Stimulated activated CD4-positive, alpha-beta T cell treated with anti-CD3 and anti-CD28 coated beads, Interleukin-1b, Interleukin-23, amount 100 ng/mL, for 48 hours (primary cell): ENCODE measurements at regions not wholly inside any gene's neighbourhood (a gene's known extent, or its start where the extent isn't known, plus 50 kb on each side); places are given as distances from the start of the nearest gene placed in this dataset.

Experiments
- DNase-seq: peaks from one replicate; pipeline ENCODE4 v3.0.0-alpha.2; 2020

DNA sequence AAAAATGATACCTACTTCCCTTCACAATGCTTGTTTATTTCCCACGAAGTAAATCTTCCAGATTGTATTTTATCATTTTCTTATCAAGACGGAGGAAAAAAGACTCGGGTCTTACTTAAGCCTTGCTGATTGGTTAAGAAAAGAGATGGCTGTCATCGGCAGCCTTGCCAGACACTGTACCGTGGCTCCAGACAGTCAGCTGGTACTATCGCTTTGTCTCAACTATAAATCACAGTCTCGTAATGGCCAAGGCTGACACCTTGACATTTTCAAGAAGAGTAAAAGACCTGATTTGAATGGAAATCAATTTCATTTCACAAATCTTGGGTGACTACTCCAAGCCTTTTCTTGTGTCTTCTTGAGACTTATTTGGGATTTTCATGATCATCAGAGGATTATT is 868.0 kb downstream of the USP25 start:
- DNase-seq: no peak

DNA sequence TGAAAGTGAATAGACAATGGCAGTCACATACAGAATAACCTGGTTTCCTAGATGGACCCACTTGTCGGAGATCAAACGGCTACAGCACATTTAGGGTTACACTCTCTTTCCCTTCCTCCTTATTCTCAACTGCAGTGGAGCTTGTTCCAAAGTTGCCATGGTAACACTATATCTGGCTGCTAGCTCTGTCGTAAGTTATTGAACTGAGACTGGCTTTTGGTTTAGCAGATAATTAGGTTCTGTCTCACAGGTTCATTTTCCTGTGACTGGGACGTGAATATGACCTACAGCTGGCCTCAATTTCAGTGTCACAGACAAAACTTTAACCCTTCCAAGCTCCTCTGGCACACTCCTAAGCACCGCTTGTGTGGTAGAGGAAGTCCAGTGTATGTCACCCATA is 875.8 kb downstream of the USP25 start:
- DNase-seq: no peak

DNA sequence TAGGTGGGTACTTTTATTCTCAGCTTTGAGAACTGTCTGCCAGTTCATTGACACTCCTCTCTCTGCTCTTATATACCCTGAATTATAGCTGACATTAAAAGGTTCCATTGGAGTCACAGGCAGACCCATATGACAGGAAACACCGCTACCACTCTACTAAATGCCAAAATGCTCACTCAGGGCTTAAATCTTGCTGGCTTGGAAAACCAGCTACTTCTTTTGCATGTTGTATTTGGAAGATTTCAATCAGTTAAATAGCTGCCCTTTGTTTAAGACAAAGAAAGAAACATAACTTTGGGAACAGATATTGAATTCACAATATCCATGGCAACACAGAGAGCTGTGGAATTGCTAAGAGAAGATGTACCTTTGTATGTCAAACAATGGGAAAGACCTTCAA is 876.5 kb downstream of the USP25 start:
- DNase-seq: no peak

DNA sequence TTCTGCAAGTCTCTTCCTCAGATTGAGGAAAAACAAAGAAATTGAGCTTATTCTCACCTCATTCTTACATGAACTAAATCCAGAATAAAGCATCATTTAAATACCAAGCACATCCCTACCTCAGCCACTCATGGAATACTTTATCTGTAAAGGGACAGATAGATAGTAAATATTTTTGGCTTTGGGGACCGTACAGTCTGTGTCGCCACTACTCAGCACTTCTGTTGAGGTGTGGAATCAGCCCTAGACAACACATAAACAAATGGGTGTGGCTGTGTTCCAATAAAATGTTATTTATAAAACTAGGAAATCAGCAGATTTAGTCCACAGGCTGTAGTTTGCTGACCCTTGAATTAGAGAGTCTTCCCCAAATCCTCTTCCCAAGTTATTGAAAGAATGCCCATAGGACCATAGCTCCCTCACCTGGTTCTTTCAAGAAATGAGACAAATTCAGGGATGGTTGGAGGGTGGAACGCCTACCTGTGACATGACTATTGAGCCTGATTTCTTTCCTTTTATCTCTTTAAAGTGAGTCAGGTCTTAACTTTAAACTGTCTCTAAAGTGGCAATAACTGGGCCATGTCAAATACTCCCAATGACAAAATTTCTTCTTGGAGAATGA is 878.5 kb downstream of the USP25 start:
- DNase-seq: no peak

DNA sequence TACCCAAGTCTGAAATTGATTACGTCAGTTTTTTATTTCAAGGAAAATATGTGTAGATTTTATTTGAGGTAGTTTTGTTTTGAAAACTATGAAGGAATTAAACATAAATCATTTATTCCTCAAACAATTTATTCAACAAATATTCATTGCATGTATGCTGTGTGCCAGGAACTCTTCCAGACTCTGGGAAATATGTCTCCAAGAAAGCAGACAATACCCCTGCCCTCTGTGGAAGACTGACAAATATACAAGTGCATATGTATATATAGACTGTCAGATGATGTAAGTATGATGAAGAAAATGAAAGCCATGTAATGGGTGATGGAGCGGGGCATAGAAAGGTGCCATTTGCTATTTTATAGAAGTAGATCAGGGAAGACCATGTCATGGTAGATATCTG is 889.5 kb downstream of the USP25 start:
- no peak for DNase-seq

DNA sequence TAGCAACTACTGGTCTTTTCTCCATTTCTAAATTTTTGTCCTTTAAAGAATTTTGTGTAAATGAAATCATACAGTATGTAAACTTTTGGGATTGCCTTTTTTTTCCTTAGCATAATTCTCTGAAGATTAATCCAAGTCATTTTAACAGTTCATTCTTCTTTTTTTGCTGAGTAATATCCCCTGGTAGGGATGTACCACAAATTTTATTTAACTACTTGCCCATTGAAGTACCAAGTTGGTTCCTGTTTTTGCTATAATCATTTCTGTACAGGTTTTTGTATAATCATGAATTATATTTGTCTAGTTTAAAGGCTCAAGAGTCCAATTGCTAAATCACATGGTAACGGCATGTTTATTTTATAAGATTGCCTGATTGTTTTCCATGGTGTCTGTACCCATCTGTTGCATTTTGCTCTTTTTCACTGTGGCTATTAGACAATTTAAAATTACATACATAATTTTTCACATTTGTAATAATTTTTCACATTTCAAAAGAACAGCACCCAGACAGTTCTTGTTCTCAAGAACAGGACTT is 891.1 kb downstream of the USP25 start:
- DNase-seq: no peak

DNA sequence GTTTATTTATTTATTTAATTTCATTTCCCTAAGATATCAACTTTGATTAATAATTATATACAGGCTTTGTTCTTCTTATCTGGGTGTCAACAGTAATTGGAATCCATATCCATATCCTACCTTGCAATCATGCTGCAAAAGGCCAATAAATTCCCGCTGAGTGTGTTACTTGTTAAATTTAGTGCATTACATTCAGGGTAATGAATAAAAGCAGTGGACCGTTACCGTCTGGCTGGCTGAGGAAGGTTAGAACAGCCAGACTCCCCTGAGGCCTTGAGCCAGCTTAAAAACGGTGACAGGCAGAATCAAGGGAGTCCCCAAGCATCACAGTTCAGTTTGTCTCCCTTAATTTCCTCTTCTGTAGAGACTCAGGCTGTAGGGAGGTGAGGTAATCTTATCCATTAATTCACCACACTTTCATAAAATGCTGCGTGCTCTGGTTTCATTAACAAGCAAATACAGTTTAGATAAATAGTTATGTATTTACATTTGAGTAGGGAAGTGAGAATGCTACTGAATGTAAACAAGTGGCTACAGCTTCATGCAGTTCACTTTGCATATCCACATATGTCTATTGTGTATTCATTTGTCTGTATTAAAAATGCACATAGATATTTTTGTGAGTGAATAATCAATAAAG is 888.2 kb upstream of the CXADR start:
- no peak for DNase-seq

DNA sequence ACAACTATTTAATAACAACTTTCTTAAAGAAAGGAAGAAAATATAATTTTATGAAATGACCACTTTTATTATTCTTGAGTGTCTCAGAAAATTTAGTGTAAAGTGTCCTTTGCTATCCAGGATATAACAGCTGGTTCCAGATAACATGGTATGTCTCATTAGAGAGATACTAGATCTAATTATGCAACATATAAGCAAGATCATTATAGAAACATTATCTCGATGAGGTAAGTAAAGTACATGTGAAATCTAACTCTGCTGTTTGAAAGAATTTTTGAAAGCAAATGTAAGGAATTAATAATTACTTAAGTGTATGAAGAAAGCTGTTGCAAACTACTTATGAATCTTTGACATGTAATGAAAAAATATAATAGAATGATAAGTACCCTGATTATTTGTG is 887.4 kb upstream of the CXADR start:
- no peak for DNase-seq

DNA sequence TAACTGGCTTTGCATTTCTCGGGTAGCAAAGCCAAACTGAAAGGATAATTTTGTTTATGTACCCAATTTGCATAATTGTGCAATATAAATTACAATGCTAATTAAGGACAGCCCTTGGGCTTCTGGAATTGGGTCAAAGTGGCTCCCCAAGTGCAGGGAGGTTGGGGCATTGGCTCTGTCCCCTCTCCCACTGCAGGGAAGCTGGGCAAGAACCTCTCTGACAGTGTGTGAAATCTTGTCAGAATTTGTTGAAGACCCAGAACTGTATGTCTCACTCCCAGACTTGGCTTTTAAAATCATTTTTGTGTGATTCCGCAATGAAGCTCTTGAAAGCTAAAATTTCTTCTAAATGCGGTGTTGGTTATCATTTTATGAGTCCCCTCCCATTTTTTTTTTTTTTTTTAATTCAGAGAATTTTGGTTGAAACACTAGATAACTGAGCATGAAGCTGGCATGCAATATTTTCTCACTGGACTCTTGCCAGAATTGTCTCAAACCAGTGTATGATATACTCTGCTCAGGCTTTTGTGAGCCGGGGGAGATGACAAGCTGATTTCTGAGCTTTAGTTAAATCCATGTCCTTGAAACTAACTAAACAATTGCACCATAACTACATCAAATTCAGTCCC is 878.9 kb upstream of the CXADR start:
- DNase-seq: no peak

DNA sequence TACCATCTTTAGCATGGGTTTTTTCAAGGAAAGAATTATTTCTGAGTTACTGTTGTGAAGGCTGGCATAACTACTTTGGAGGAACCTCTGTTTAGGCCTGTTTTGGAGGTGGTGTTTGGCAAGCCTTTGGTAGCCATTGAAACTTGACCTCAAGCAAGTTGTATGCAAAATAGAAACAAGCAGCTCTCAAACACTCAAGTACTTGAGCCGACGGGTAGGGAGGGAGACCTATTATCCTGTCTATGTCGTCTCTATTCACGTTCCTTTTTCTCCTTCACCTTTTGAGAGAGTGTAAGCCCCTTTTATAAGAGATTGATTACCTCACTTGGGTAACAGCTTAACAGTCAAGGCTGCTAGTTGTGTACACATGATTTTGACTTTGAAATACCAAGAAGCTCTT is 878.3 kb upstream of the CXADR start:
- DNase-seq: no peak

DNA sequence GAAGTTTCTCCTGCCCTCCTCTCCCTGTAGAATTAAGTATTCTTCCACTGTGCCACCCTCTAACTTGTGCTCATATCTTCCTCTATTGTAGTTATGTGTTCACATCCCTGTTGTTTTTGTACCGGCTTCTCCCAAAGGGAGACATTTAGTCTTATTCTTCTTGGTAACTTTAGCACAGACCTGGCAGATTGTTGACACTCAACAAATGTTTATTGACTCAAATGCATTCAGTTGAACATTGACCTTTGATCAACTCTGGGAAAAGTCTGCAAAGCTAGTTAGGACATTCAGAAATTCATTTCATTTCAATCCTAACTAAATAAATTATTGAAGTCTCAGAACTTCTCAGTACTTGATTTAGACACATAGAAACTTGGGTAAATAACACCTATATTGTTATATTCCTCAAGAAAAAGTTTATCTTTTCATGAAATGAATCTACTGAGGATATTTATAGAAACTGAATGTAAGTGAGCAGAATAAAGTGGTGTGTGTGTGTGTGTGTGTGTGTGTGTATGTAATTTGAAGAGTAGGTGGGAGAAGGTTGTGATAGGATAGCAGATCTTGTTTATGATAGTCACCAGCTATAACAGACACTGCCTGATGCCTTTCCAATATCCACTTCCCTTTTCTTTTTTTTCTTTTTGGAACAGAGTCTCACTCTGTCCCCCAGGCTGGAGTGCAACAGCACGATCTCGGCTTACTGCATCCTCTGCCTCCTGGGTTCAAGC is 872.4 kb upstream of the CXADR start:
- DNase-seq: no peak

DNA sequence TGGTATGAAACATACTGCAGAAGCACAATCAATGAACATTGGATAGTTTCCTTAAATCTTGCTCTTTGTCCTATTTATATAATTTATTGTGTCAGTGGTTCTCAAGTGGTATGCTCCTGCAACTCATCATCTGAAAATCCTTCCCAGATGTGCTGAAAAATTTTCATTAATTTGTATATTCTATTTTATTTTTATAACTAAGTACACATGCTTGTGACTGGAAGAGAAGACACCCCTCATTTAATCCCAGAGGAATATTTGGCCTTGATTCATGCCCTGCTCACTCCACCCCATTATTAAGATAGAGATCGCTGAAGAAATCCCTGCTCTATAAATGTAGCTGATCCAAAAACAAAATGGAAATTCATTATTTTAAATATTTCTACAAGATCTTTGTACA is 870.5 kb upstream of the CXADR start:
- DNase-seq: no peak

DNA sequence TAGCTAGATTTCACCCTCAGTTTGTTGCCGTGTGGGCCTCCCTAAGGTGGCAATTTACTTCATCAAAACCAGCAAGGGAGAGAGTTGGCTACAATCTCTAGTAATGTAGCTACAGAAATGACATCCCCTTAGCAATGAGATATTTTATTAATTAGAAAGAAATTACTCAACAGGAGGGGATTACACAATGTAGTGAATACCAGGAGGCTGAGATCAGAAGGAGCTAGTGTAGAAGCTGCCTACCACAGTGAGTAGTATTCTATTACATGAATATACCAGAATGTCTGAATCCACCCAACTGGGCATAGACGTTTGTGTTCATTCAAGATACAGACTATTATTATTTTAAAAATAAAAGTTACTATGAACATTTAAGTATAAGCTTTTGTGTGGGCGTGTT is 868.2 kb upstream of the CXADR start:
- no peak for DNase-seq

DNA sequence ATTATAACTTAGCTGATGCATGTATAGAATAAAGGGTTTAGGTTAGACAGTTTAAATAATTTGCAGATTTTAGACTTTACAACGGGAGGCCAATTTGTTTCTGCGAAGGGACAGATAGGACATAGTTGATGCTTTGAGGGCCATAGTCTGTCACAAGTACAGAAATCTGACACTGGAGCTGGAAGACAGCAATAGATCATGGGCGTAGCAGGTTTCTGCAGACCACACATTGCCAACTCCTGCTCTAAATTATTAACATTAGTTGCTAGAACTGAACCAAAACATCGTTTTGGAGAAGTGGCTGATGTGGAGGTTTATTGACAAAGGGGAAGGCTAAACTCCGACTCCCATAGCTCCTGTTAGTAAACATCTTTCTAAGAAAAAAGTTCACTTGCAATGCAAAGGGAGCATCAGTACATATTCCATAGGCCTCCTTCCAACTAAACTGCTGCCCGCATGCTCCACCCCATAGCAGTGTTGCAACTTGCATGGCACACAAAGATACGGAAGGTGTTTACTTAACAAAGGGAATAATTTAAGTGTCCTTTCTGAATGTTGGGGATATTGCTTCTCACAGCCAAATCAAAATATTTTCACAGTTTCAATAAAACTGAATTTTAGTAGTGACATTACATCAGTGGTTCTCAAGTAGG is 862.0 kb upstream of the CXADR start:
- no peak for DNase-seq

DNA sequence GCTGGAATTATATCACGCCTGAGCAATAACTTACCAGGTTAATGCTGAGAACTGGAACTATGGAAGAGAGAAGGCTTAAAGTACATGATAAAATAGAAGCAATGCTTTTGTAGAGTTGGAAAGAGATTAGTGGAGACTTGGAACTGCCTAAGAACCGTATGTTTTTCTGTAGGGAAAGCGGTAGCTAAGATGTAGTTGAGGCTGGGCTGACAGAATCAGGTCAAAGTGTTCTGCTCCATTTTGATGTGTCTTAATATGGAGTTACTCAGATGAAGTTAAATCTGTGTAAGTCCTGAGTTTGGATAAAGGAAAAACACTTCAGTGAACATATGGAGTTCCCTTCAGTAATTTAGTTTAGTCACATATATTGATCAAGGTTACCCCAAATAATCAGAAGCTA is 860.9 kb upstream of the CXADR start:
- DNase-seq: no peak

DNA sequence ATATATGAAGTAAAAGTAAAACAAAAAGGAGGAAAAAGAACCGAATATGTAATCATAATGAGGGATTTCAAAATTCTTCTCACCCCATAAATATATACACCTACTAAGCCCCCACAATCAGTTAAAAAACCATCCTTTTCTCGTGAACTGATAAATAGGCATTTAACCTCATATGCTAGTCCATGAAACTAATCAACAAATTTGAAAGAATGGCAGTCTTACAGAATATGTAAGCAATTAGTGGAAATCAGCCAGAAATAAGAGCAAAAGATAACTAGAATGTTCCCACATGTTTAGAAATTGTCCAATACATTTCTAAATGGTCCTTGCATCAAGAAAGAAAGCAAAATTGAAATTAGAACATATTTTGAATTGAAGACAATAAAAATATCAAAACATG is 849.4 kb upstream of the CXADR start:
- DNase-seq: no peak

DNA sequence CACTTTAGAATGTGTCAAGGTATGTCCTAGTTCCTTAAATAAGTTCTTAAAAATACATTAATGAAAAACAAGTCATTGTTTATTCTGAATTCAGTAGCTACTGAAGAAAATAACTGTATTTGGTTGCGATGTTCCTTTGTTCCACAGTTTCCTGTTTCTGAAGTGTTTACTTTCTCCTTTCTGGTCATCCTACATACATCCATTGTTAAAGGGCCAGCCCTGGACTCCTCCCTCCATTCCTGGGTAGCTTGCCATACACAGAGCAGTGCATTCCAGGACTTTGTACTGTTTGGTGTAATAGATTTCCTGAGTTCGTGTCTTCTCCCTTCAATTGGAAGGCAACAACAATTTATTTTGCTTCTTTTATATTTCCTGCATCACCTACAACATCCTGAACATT is 845.4 kb upstream of the CXADR start:
- DNase-seq: no peak

DNA sequence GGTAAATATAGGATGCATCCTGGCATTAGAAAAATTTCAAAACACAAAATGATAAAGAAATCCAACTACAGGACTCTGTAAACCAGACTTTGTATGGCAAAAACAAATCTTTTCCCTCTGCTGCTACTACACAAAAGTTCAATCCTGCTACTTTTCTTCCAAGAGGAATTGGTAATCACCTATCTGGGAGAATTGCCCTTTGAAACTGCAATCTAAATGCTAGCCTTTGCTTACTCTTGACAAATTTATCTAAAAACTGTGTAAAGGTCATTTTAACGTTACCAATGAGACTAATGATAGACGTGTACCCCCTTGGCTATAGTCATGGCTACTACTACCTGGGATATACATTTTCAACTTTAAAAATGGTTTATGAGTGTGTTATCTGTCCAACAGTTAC is 837.9 kb upstream of the CXADR start:
- no peak for DNase-seq

DNA sequence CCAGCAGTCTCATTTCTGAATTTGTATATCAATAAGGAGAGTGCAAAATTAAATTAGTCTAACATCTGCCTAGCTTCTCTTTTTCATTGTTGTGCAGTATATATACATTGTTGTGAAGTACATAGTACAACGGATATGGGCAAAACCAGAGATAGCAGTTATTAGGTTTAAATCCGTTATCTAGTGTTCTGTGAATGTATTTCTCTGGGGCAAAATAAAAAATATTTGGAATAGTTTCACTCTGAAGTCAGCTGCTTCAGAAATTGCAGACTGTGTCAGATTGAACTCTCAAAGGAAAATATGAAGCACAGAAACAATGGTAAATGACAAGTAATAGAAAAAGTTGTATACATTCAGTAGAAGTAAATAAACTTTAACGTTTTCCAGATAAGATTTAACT is 836.5 kb upstream of the CXADR start:
- no peak for DNase-seq

DNA sequence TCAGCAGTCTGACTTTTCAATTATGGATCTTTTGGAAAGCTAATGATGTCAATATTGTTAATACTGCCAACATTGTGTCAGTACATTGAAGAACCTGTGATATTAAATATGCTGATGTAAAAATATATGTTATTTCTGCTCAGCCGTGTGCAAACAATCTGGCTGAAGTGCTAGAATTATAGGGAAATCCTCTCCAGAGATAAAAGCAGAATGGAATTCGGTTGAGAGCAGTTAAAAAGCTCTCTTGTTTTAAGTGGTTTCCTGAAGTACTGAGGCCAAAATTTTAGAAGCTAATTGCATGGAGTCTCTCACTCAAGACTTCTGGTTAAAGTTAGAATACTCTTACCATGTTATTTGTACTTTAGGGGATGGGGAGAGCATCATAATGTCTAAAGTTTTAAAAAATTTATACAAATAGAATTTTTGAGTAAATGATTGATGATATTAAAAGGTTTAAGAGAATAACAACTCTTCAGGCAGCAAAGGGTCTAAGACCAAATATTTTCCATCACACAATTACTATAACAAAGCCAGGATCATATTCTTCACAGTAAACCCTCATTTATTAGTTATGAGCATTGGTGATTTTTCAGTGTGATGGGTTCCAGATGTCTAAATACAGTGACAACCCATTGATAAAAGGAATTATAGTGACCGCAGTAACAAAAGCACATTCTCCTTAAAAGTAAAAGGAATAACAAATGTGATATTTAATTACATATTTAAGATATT is 834.2 kb upstream of the CXADR start:
- DNase-seq: no peak

DNA sequence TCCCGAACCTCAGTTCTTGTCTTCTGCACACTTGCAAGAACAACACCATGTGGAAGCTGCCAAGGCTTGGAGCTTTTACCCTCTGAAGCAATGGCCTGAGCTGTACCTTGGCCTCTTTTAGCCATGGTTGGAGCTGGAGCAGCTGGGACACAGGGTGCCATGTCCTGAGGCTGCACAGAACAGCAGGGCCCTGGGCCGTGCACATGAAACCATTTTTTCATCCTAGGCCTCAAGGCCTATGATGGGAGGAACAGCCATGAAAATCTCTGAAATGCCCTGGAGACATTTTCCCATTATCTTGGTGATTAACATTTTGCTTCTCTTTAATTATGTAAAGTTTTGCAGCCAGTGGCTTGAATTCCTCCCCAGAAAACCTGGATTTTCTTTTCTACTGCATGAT is 817.8 kb upstream of the CXADR start:
- no peak for DNase-seq

DNA sequence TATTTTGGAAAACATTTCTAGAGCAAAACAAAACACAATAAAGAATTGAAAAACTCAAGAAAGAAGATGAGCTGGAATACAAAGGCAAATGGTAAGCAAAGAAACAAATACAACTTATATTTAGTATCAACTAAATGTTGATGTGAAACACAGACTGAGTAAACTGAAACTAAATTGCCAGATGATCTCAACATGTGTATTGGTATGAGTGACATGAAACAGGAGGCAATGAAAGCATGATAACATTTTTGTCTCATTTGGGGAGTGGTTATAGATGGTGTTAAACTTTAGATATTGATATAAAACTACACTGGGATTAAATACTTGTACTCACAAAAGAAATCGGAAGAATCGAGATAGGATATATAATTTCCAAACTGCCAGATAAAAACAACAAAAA is 805.6 kb upstream of the CXADR start:
- DNase-seq: no peak
